GM10266 (cell line): ENCODE measurements at regions not wholly inside any gene's neighbourhood (a gene's known extent, or its start where the extent isn't known, plus 50 kb on each side); places are given as distances from the start of the nearest gene placed in this dataset.

ENCODE experiments used
- DNase-seq: peaks from one replicate; pipeline ENCODE4 v3.0.0; 2012; ENCODE audit errors: extremely low spot score
- CTCF ChIP-seq: IDR thresholded peaks from 2 replicates; pipeline ENCODE4 v1.5.1; 2012; ENCODE audit warnings: mild to moderate bottlenecking, low read depth; ENCODE audit not compliant: control insufficient read depth, insufficient read depth; ENCODE audit errors: missing control alignments

- no peak for TF ChIP-seq CTCF
- no peak for DNase-seq
Measured at GRCh38 chr18:51323961-51324360, 126.5 kb upstream of the MEX3C start.

GRCh38 chr18:51330148-51330547, 132.7 kb upstream of the MEX3C start:
- no peak for TF ChIP-seq CTCF
- DNase-seq: no peak

GRCh38 chr18:51330739-51331138, 133.3 kb upstream of the MEX3C start:
- no peak for DNase-seq
- TF ChIP-seq CTCF: no peak

- DNase-seq: no peak
- no peak for TF ChIP-seq CTCF
Measured at GRCh38 chr18:51337406-51337805, 139.9 kb upstream of the MEX3C start.

- no peak for TF ChIP-seq CTCF
- no peak for DNase-seq
Measured at GRCh38 chr18:51339856-51340255, 142.4 kb upstream of the MEX3C start.

- DNase-seq: no peak
Measured at GRCh38 chr18:51340332-51340731, 142.9 kb upstream of the MEX3C start.

GRCh38 chr18:51342815-51343214, 145.3 kb upstream of the MEX3C start:
- TF ChIP-seq CTCF: no peak
- DNase-seq: no peak

More at GRCh38 chr18:51340332-51340731, 142.9 kb upstream of the MEX3C start:
- TF ChIP-seq CTCF: no peak
